Kidney (tissue), 13 donors: ENCODE measurements at regions not wholly inside any gene's neighbourhood (a gene's known extent, or its start where the extent isn't known, plus 50 kb on each side); places are given as distances from the start of the nearest gene placed in this dataset.
A peak's percentile ranks its signal among the peaks of the same experiment; 100 is the strongest.

Source experiments
- DNase-seq, 5 donors: peaks; one replicate each; pipeline ENCODE4 v3.0.0-alpha.2; 2013 to 2020
- FAIRE-seq: peaks from 2 replicates; lab custom pipeline; 2012; peaks lifted over from hg19 to GRCh38; lab: Jason Lieb, UNC
- H3K27ac ChIP-seq, 2 donors: one replicate each; pipeline ENCODE4 v1.7.0; 2013; ENCODE audit warnings: low read depth in 2 of 2, low read length in 2 of 2, inconsistent platforms in 1 of 2
- H3K27me3 ChIP-seq: one replicate; pipeline ENCODE4 v1.7.1; 2013; ENCODE audit warnings: low read length, inconsistent platforms; ENCODE audit not compliant: control insufficient read depth, insufficient read depth
- H3K36me3 ChIP-seq, 3 donors: one replicate each; pipeline versions ENCODE4 v1.7.0 to v1.7.1; 2013; ENCODE audit warnings: low read length in 3 of 3, control low read depth in 1 of 3, inconsistent platforms in 1 of 3; ENCODE audit not compliant: insufficient read depth in 3 of 3, control insufficient read depth in 2 of 3
- H3K4me1 ChIP-seq, 3 donors: one replicate each; pipeline versions ENCODE4 v1.7.0 to v1.7.1; 2013; ENCODE audit warnings: low read length in 3 of 3, inconsistent platforms in 1 of 3, low read depth in 1 of 3; ENCODE audit not compliant: control insufficient read depth in 2 of 3, insufficient read depth in 2 of 3
- H3K4me3 ChIP-seq, 3 donors: one replicate each; pipeline versions ENCODE4 v1.7.0 to v1.8.1; 2013; ENCODE audit warnings: low read length in 3 of 3, control low read depth in 1 of 3, inconsistent platforms in 1 of 3
- H3K9ac ChIP-seq, 3 donors: one replicate each; pipeline versions ENCODE4 v1.7.0 to v1.7.1; 2013; ENCODE audit warnings: low read length in 3 of 3, control low read depth in 1 of 3, inconsistent platforms in 1 of 3
- H3K9me3 ChIP-seq, 3 donors: one replicate each; pipeline versions ENCODE4 v1.7.0 to v1.7.1; 2013; ENCODE audit warnings: low read length in 3 of 3, control low read depth in 1 of 3, inconsistent platforms in 1 of 3; ENCODE audit not compliant: control insufficient read depth in 2 of 3, insufficient read depth in 1 of 3
- intact Hi-C: fragments of 100-400 bp; cut with DNase I; formaldehyde crosslinking; loops from one replicate; pipeline ENCODE4 v1.11.1; 2022
- TF ChIP-seq, protein P1 (sequence below): IDR thresholded peaks from 3 replicates; pipeline ENCODE4 v1.5.1; 2012; ENCODE audit warnings: mild to moderate bottlenecking, moderate library complexity, borderline replicate concordance; ENCODE audit not compliant: insufficient read depth; ENCODE audit errors: extremely low read depth
- donor health status: control.
- donor health status: control.
- donor health status: control.
- donor health status: control.
- donor health status: control.
- donor health status: DM: yes; HTN: yes; CAD: no.
- donor health status: Normal renal cell carcinoma (clear cell type).

GRCh38 chr5:73299665-73300336 lies 126.8 kb downstream of the TMEM174 start:
- intact Hi-C loops: loop anchor here (10.0 kb wide), 1 partner anchor 155 kb away; no protein-coding TSS in a partner anchor
- Histone ChIP-seq H3K9ac (no peak overlapping the region), H3K9me3 (no peaks in the 10 kb centered on the region), H3K36me3 (no peaks in the 10 kb centered on the region), H3K27me3 (peaks cover 23% of the 10 kb centered on the region), H3K4me1 (peaks cover 0 to 6% (median 0%) of the 10 kb centered on the region in 3 donors), H3K27ac (no peak overlapping the region), H3K4me3 (peak overlapping the region in 1 of 3 donors; percentile 49)
- DNase-seq: peak in 2 of 5 donors; percentile 48 to 70
- TF ChIP-seq, protein P1, sequence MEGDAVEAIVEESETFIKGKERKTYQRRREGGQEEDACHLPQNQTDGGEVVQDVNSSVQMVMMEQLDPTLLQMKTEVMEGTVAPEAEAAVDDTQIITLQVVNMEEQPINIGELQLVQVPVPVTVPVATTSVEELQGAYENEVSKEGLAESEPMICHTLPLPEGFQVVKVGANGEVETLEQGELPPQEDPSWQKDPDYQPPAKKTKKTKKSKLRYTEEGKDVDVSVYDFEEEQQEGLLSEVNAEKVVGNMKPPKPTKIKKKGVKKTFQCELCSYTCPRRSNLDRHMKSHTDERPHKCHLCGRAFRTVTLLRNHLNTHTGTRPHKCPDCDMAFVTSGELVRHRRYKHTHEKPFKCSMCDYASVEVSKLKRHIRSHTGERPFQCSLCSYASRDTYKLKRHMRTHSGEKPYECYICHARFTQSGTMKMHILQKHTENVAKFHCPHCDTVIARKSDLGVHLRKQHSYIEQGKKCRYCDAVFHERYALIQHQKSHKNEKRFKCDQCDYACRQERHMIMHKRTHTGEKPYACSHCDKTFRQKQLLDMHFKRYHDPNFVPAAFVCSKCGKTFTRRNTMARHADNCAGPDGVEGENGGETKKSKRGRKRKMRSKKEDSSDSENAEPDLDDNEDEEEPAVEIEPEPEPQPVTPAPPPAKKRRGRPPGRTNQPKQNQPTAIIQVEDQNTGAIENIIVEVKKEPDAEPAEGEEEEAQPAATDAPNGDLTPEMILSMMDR: no peak
- FAIRE-seq: no peak

GRCh38 chr5:73298772-73299630 lies 126.0 kb downstream of the TMEM174 start:
- Histone ChIP-seq H3K27me3 (peaks cover 20% of the 10 kb centered on the region), H3K4me3 (peak overlapping the region in 1 of 3 donors; percentile 49), H3K36me3 (no peaks in the 10 kb centered on the region), H3K27ac (no peak overlapping the region), H3K9ac (no peak overlapping the region), H3K4me1 (peaks cover 0 to 6% (median 0%) of the 10 kb centered on the region in 3 donors), H3K9me3 (no peaks in the 10 kb centered on the region)
- DNase-seq (peak in 3 of 5 donors; percentile 68 to 74 (median 71)), FAIRE-seq (no peak)
- intact Hi-C loops: no loop called here
- TF ChIP-seq, protein P1: no peak

GRCh38 chr5:73298251-73298771 lies 125.3 kb downstream of the TMEM174 start:
- Histone ChIP-seq H3K27ac (no peak overlapping the region), H3K9me3 (no peaks in the 10 kb centered on the region), H3K9ac (no peak overlapping the region), H3K4me1 (peaks cover 0 to 4% (median 0%) of the 10 kb centered on the region in 3 donors), H3K4me3 (peak overlapping the region in 1 of 3 donors; percentile 49), H3K36me3 (no peaks in the 10 kb centered on the region), H3K27me3 (peaks cover 17% of the 10 kb centered on the region)
- intact Hi-C loops: no loop called here
- FAIRE-seq (no peak), DNase-seq (peak in 1 of 5 donors; percentile 72)
- TF ChIP-seq, protein P1: no peak
